CD4-positive, alpha-beta T cell (primary cell): ENCODE measurements at regions not wholly inside any gene's neighbourhood (a gene's known extent, or its start where the extent isn't known, plus 50 kb on each side); places are given as distances from the start of the nearest gene placed in this dataset.

Source experiments
- ATAC-seq: fragments of 200-7000 bp; cut with Tn5 transposase; one replicate; pipeline ENCODE4 v1.10.0; 2022; ENCODE audit warnings: mild to moderate bottlenecking; ENCODE audit not compliant: poor library complexity
- CTCF ChIA-PET: fragments of 350-600 bp; sonication (Branson Sonifier 250); formaldehyde crosslinking; loops from one replicate; lab custom pipeline; 2021; ENCODE audit warnings: antibody characterized with exemption, inconsistent platforms; lab: Charles Lee
- POLR2A ChIA-PET: fragments of 350-600 bp; sonication (Branson Sonifier 250); formaldehyde crosslinking; loops from one replicate; lab custom pipeline; 2021; ENCODE audit warnings: antibody characterized with exemption, inconsistent platforms; lab: Charles Lee
- DNase-seq, 14 experiments: peaks; one replicate each; pipeline ENCODE4 v3.0.0-alpha.2; 2013 to 2020; ENCODE audit warnings: mixed read lengths in 2 of 14
- H3K27ac ChIP-seq, 2 donors: one replicate each; pipeline versions ENCODE4 v1.5.1 to v1.7.0; 2013; ENCODE audit warnings: low read length in 2 of 2, low read depth in 1 of 2, mild to moderate bottlenecking in 1 of 2
- H3K27me3 ChIP-seq, 2 experiments: 1 replicate in 1 of 2; 2 replicates in 1 of 2; pipeline versions ENCODE4 v1.6.1 to v1.7.0; 2013; ENCODE audit warnings: low read length in 2 of 2, control low read depth in 1 of 2, mild to moderate bottlenecking in 1 of 2, moderate library complexity in 1 of 2; ENCODE audit not compliant: insufficient read depth in 2 of 2, control insufficient read depth in 1 of 2
- H3K36me3 ChIP-seq: one replicate; pipeline ENCODE4 v1.6.1; 2013; ENCODE audit warnings: low read length, control low read depth; ENCODE audit not compliant: insufficient read depth
- H3K4me1 ChIP-seq: one replicate; pipeline ENCODE4 v1.6.1; 2013; ENCODE audit warnings: low read length, control low read depth; ENCODE audit not compliant: insufficient read depth
- H3K4me3 ChIP-seq: one replicate; pipeline ENCODE4 v1.5.1; 2013; ENCODE audit warnings: mild to moderate bottlenecking, low read length, moderate library complexity
- H3K9me3 ChIP-seq, 2 experiments: 1 replicate in 1 of 2; 2 replicates in 1 of 2; pipeline versions ENCODE4 v1.6.1 to v1.7.0; 2013; ENCODE audit warnings: low read length in 2 of 2, mild to moderate bottlenecking in 2 of 2, control low read depth in 1 of 2, moderate library complexity in 1 of 2; ENCODE audit not compliant: control insufficient read depth in 1 of 2, insufficient read depth in 1 of 2
- H3K27ac Mint-ChIP-seq: one replicate; pipeline ENCODE4 v1.8.0; 2020; ENCODE audit warnings: mixed read lengths
- H3K27me3 Mint-ChIP-seq: one replicate; pipeline ENCODE4 v1.8.0; 2021; ENCODE audit warnings: mixed read lengths
- H3K36me3 Mint-ChIP-seq: one replicate; pipeline ENCODE4 v1.8.0; 2021; ENCODE audit warnings: low read depth, mixed read lengths
- H3K4me1 Mint-ChIP-seq: one replicate; pipeline ENCODE4 v1.8.0; 2021; ENCODE audit warnings: low read depth, mixed read lengths
- H3K4me3 Mint-ChIP-seq: one replicate; pipeline ENCODE4 v1.8.0; 2020; ENCODE audit warnings: mild to moderate bottlenecking, mixed read lengths
- H3K9me3 Mint-ChIP-seq: one replicate; pipeline ENCODE4 v1.8.0; 2020; ENCODE audit warnings: mixed read lengths
- intact Hi-C, 2 experiments: fragments of 100-400 bp; cut with DNase I in 1 of 2; cut with micrococcal nuclease in 1 of 2; formaldehyde crosslinking; loops; one replicate each; pipeline versions ENCODE4 v1.15.1 to v1.9.0; 2023 to 2025; cut with DNase I, micrococcal nuclease
- TF ChIP-seq, protein P1 (sequence below): fragments of 200-600 bp; IDR thresholded peaks from one replicate; pipeline ENCODE4 v1.8.0; 2022; ENCODE audit warnings: antibody characterized with exemption, mild to moderate bottlenecking

DNA sequence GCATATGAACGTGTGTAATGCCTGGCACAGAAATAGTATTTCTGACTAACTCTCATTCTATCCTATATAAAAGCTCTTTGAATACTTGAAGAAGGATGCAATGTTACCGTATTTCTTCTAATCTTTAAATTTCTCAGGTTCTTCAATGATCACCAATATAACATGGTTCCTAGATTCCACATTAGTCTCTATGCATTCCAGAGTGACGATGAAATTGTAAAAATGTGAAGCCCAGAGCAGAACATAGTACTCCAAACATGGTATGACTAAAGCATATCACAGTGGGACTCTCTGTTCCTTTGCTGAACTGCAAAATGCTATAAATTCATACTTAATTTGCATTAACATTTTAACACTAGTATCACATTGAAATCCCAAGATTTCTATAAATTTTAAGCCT, 877.6 kb upstream of the CHORDC1 start:
- Histone ChIP-seq H3K27me3 (no peaks in the 10 kb centered on the region), H3K9me3 (no peaks in the 10 kb centered on the region), H3K36me3 (no peaks in the 10 kb centered on the region), H3K27ac (no peak overlapping the region), H3K4me3 (no peak overlapping the region), H3K4me1 (no peaks in the 10 kb centered on the region)
- Mint-ChIP-seq H3K36me3 (no peaks in the 10 kb centered on the region), H3K4me3 (no peak overlapping the region), H3K9me3 (peaks cover 1% of the 10 kb centered on the region), H3K4me1 (no peaks in the 10 kb centered on the region), H3K27me3 (no peaks in the 10 kb centered on the region), H3K27ac (no peak overlapping the region)
- ChIA-PET POLR2A (no interaction called here), CTCF (no interaction called here)
- TF ChIP-seq, protein P1, sequence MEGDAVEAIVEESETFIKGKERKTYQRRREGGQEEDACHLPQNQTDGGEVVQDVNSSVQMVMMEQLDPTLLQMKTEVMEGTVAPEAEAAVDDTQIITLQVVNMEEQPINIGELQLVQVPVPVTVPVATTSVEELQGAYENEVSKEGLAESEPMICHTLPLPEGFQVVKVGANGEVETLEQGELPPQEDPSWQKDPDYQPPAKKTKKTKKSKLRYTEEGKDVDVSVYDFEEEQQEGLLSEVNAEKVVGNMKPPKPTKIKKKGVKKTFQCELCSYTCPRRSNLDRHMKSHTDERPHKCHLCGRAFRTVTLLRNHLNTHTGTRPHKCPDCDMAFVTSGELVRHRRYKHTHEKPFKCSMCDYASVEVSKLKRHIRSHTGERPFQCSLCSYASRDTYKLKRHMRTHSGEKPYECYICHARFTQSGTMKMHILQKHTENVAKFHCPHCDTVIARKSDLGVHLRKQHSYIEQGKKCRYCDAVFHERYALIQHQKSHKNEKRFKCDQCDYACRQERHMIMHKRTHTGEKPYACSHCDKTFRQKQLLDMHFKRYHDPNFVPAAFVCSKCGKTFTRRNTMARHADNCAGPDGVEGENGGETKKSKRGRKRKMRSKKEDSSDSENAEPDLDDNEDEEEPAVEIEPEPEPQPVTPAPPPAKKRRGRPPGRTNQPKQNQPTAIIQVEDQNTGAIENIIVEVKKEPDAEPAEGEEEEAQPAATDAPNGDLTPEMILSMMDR, result no peak
- ATAC-seq (no peak), DNase-seq (no peak)
- intact Hi-C loops, result no loop called here

DNA sequence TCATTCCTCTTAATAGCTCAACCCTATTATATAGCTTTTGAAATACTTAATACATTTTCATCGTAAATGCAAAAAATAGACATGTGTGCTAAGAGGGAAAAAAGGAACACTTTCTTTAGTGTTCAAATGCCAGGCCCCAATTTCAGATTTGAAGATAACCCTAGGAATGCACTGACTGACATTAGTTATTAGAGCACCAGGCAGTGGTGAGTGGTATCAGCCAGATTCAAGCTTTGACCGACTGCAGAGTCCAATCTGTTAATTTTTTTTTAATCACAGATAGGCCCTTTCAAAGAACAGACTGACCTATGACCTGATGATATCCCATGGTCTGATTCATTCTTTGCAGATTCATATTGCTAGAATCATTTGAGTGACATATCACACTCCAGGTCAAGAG, 874.2 kb upstream of the CHORDC1 start:
- ATAC-seq (no peak), DNase-seq (no peak)
- Mint-ChIP-seq H3K9me3 (peaks cover 2% of the 10 kb centered on the region), H3K27me3 (no peaks in the 10 kb centered on the region), H3K27ac (no peak overlapping the region), H3K4me1 (no peaks in the 10 kb centered on the region), H3K4me3 (no peak overlapping the region), H3K36me3 (no peaks in the 10 kb centered on the region)
- Histone ChIP-seq H3K27ac (no peak overlapping the region), H3K4me3 (no peak overlapping the region), H3K36me3 (no peaks in the 10 kb centered on the region), H3K9me3 (no peaks in the 10 kb centered on the region), H3K27me3 (no peaks in the 10 kb centered on the region), H3K4me1 (no peaks in the 10 kb centered on the region)
- intact Hi-C loops, result no loop called here
- POLR2A ChIA-PET, result no interaction called here
- CTCF ChIA-PET, result no interaction called here
- TF ChIP-seq, protein P1, result no peak

DNA sequence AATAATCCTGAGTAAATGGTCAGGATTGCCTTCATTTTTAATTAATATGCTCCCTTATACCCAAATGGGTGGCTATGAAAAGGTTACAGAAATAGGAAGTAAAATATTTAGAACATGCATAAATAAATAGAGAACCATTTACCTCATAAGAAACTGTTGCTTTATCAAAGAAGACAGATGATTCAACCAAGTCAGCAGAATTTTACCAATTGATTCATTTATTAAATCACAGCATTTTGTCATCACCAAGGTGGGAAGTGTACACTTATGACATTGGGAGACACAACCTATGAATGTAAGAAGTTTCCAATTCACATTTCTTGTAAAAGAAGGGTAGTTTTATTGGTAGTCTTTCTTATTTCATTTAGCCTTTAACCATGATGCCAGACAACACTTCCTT, 870.3 kb upstream of the CHORDC1 start:
- no peaks in the 10 kb centered on the region for H3K36me3 ChIP-seq
- intact Hi-C loops, result no loop called here
- TF ChIP-seq, protein P1, result no peak
- CTCF ChIA-PET, result no interaction called here
- H3K9me3 ChIP-seq, result no peaks in the 10 kb centered on the region
- Mint-ChIP-seq H3K4me1 (no peaks in the 10 kb centered on the region), H3K9me3 (peaks cover 4% of the 10 kb centered on the region), H3K4me3 (no peak overlapping the region), H3K27me3 (no peaks in the 10 kb centered on the region), H3K27ac (no peak overlapping the region), H3K36me3 (no peaks in the 10 kb centered on the region)
- no peak overlapping the region for H3K27ac ChIP-seq
- no peak overlapping the region for H3K4me3 ChIP-seq
- ATAC-seq (no peak), DNase-seq (no peak)
- H3K4me1 ChIP-seq, result no peaks in the 10 kb centered on the region
- POLR2A ChIA-PET, result no interaction called here
- no peaks in the 10 kb centered on the region for H3K27me3 ChIP-seq
